HEK293 (cell line): ENCODE measurements at regions not wholly inside any gene's neighbourhood (a gene's known extent, or its start where the extent isn't known, plus 50 kb on each side); places are given as distances from the start of the nearest gene placed in this dataset.

Source experiments
- CTCF ChIA-PET: fragments of 350-600 bp; formaldehyde crosslinking; extraction: SDS; loops from one replicate; lab custom pipeline; 2021; ENCODE audit warnings: antibody characterized with exemption; lab: Yijun Ruan, JAX
- POLR2A ChIA-PET: fragments of 300-600 bp; formaldehyde crosslinking; extraction: SDS; loops from one replicate; lab custom pipeline; 2020; ENCODE audit warnings: antibody characterized with exemption, inconsistent platforms; lab: Yijun Ruan, JAX
- H3K27ac ChIP-seq: fragments of 200-500 bp; sonication (Bioruptor generic); 2 replicates; pipeline ENCODE4 v1.5.1; 2014; ENCODE audit warnings: low read depth, low read length, control low read depth, inconsistent platforms; ENCODE audit errors: extremely low read depth
- H3K36me3 ChIP-seq, 2 experiments: fragments of 200-500 bp in 1 of 2; sonication (Bioruptor generic) in 1 of 2; 1 replicate in 1 of 2; 2 replicates in 1 of 2; pipeline ENCODE4 v1.5.1; 2014 to 2017; ENCODE audit warnings: inconsistent platforms in 2 of 2, low read length in 2 of 2; ENCODE audit not compliant: control insufficient read depth in 2 of 2, insufficient read depth in 1 of 2
- H3K4me1 ChIP-seq: fragments of 200-500 bp; sonication (Bioruptor generic); 2 replicates; pipeline ENCODE4 v1.5.1; 2014; ENCODE audit warnings: mild to moderate bottlenecking, low read length, inconsistent platforms; ENCODE audit not compliant: control insufficient read depth, insufficient read depth
- H3K4me3 ChIP-seq: 2 replicates; pipeline ENCODE4 v1.5.1; 2011; ENCODE audit warnings: low read depth, mild to moderate bottlenecking, control low read depth, low read length, moderate library complexity
- H3K9me3 ChIP-seq: fragments of 200-500 bp; sonication (Bioruptor generic); 2 replicates; pipeline ENCODE4 v1.5.1; 2014; ENCODE audit warnings: low read depth, low read length, inconsistent platforms; ENCODE audit not compliant: control insufficient read depth, insufficient read depth
- GFI1B ChIP-seq: fragments of 450-650 bp; formaldehyde crosslinking; IDR thresholded peaks from 2 replicates; pipeline ENCODE4 v1.5.1; 2016; ENCODE audit warnings: missing biosample characterization, missing genetic modification characterization
- INSM2 ChIP-seq: fragments of 450-650 bp; formaldehyde crosslinking; IDR thresholded peaks from 2 replicates; pipeline ENCODE4 v1.5.1; 2016; ENCODE audit warnings: missing biosample characterization, missing genetic modification characterization
- MEIS1 ChIP-seq: sonication (generic); formaldehyde crosslinking; IDR thresholded peaks from 2 replicates; pipeline ENCODE4 v1.8.1; 2022; ENCODE audit warnings: missing genetic modification reagents, mild to moderate bottlenecking, borderline replicate concordance
- PRDM10 ChIP-seq: fragments of 450-650 bp; formaldehyde crosslinking; IDR thresholded peaks from 2 replicates; pipeline ENCODE4 v1.5.1; 2016; ENCODE audit warnings: missing biosample characterization, missing genetic modification characterization
- SALL2 ChIP-seq: fragments of 450-650 bp; formaldehyde crosslinking; IDR thresholded peaks from 2 replicates; pipeline ENCODE4 v1.5.0; 2017; ENCODE audit warnings: missing biosample characterization, mild to moderate bottlenecking, missing genetic modification characterization, borderline replicate concordance
- ZBTB26 ChIP-seq: fragments of 450-650 bp; formaldehyde crosslinking; optimal IDR thresholded peaks from 2 replicates; pipeline ENCODE3; 2016; ENCODE audit warnings: missing biosample characterization, mild to moderate bottlenecking, missing genetic modification characterization
- ZFHX2 ChIP-seq: fragments of 450-650 bp; formaldehyde crosslinking; conservative IDR thresholded peaks from 2 replicates; pipeline ENCODE4 v1.5.1; 2016; ENCODE audit warnings: missing biosample characterization, missing genetic modification characterization
- ZNF114 ChIP-seq: fragments of 450-650 bp; formaldehyde crosslinking; IDR thresholded peaks from 2 replicates; pipeline ENCODE4 v1.5.0; 2017; ENCODE audit warnings: missing biosample characterization, missing genetic modification characterization
- ZNF140 ChIP-seq: fragments of 450-650 bp; formaldehyde crosslinking; IDR thresholded peaks from 2 replicates; pipeline ENCODE4 v1.5.1; 2016; ENCODE audit warnings: missing biosample characterization, missing genetic modification characterization
- ZNF148 ChIP-seq: fragments of 450-650 bp; formaldehyde crosslinking; IDR thresholded peaks from 2 replicates; pipeline ENCODE4 v1.5.0; 2017; ENCODE audit warnings: missing biosample characterization, missing genetic modification characterization, borderline replicate concordance
- ZNF19 ChIP-seq: fragments of 450-650 bp; formaldehyde crosslinking; IDR thresholded peaks from 2 replicates; pipeline ENCODE4; 2016; ENCODE audit warnings: missing biosample characterization, missing genetic modification characterization, low read depth
- ZNF2 ChIP-seq: fragments of 450-650 bp; formaldehyde crosslinking; IDR thresholded peaks from 2 replicates; pipeline ENCODE4 v1.5.1; 2016; ENCODE audit warnings: missing biosample characterization, missing genetic modification characterization
- ZNF510 ChIP-seq: fragments of 450-650 bp; formaldehyde crosslinking; IDR thresholded peaks from 2 replicates; pipeline ENCODE4 v1.5.1; 2018; ENCODE audit warnings: mild to moderate bottlenecking, missing genetic modification characterization, missing biosample characterization; ENCODE audit not compliant: insufficient replicate concordance
- ZNF544 ChIP-seq: fragments of 450-650 bp; formaldehyde crosslinking; IDR thresholded peaks from 2 replicates; pipeline ENCODE4 v1.5.0; 2017; ENCODE audit warnings: missing biosample characterization, missing genetic modification characterization
- ZNF621 ChIP-seq: fragments of 450-650 bp; formaldehyde crosslinking; IDR thresholded peaks from 2 replicates; pipeline ENCODE4 v1.5.1; 2017; ENCODE audit warnings: missing biosample characterization, missing genetic modification characterization
- ZNF776 ChIP-seq: fragments of 450-650 bp; formaldehyde crosslinking; IDR thresholded peaks from 2 replicates; pipeline ENCODE4 v1.5.0; 2017; ENCODE audit warnings: missing biosample characterization, missing genetic modification characterization, borderline replicate concordance
- ZXDB ChIP-seq: fragments of 450-650 bp; formaldehyde crosslinking; IDR thresholded peaks from 2 replicates; pipeline ENCODE4 v1.5.1; 2016; ENCODE audit warnings: missing biosample characterization, missing genetic modification characterization

GRCh38 chr3:168327856-168328255 is 232.1 kb upstream of the GOLIM4 start:
- ChIA-PET POLR2A (no interaction called here), CTCF (no interaction called here)
- no peaks in the 10 kb centered on the region for H3K9me3 ChIP-seq

More at GRCh38 chr3:168327856-168328255, 232.1 kb upstream of the GOLIM4 start:
- H3K36me3 ChIP-seq = no peaks in the 10 kb centered on the region
- no peak overlapping the region for H3K27ac ChIP-seq
- no peaks in the 10 kb centered on the region for H3K4me1 ChIP-seq
- no peak for TF ChIP-seq ZNF140
- no peak for TF ChIP-seq ZBTB26
- TF ChIP-seq MEIS1 (CRISPR knock-in tag) = no peak
- no peak for TF ChIP-seq ZNF114 (tag by site-specific recombination)
- TF ChIP-seq GFI1B (tag by site-specific recombination) = no peak
- TF ChIP-seq ZNF621 (tag by site-specific recombination) = no peak
- no peak for TF ChIP-seq ZFHX2 (tag by site-specific recombination)
- no peak for TF ChIP-seq PRDM10 (tag by site-specific recombination)
- no peak for TF ChIP-seq ZNF148 (tag by site-specific recombination)
- no peak for TF ChIP-seq ZNF510 (tag by site-specific recombination)
- TF ChIP-seq ZNF2 = no peak
- no peak for TF ChIP-seq SALL2
- TF ChIP-seq ZNF544 (tag by site-specific recombination) = no peak
- no peak for TF ChIP-seq ZXDB (tag by site-specific recombination)
- TF ChIP-seq ZNF776 = no peak
- no peak for TF ChIP-seq ZNF19
- TF ChIP-seq INSM2 (tag by site-specific recombination) = no peak
- H3K4me3 ChIP-seq = no peak overlapping the region
